ENCODE measurements at regions not wholly inside any gene's neighbourhood (a gene's known extent, or its start where the extent isn't known, plus 50 kb on each side); places are given as distances from the start of the nearest gene placed in this dataset.

GRCh38 chr7:85612514-85612913, 425.7 kb upstream of the SEMA3D start:
- peaks cover 5% of the 10 kb centered on the region for H3K9me3 Mint-ChIP-seq
- DNase-seq (ENCODE audit: low spot score in 2 of 2) (no peak), ATAC-seq (ENCODE audit: low read depth) (no peak)
- no peaks in the 10 kb centered on the region for H3K36me3 Mint-ChIP-seq
- H3K4me3 Mint-ChIP-seq, result no peak overlapping the region
- H3K27me3 Mint-ChIP-seq, result no peaks in the 10 kb centered on the region
- no peak overlapping the region for H3K27ac Mint-ChIP-seq
- no peaks in the 10 kb centered on the region for H3K4me1 Mint-ChIP-seq

- Mint-ChIP-seq H3K27ac (no peak overlapping the region), H3K9me3 (peaks cover 10% of the 10 kb centered on the region), H3K36me3 (no peaks in the 10 kb centered on the region), H3K27me3 (no peaks in the 10 kb centered on the region), H3K4me1 (no peaks in the 10 kb centered on the region), H3K4me3 (no peak overlapping the region)
- DNase-seq (ENCODE audit: low spot score in 2 of 2) (no peak), ATAC-seq (ENCODE audit: low read depth) (no peak)
These were observed 421.9 kb upstream of the SEMA3D start for GRCh38 chr7:85608804-85609203.

- no peaks in the 10 kb centered on the region for H3K36me3 Mint-ChIP-seq
- H3K27ac Mint-ChIP-seq, result no peak overlapping the region
- no peaks in the 10 kb centered on the region for H3K27me3 Mint-ChIP-seq
- no peaks in the 10 kb centered on the region for H3K4me1 Mint-ChIP-seq
- peaks cover 9% of the 10 kb centered on the region for H3K9me3 Mint-ChIP-seq
- ATAC-seq (ENCODE audit: low read depth), result no peak
- DNase-seq (ENCODE audit: low spot score in 2 of 2), result no peak
- H3K4me3 Mint-ChIP-seq, result no peak overlapping the region
These were observed 415.3 kb upstream of the SEMA3D start for GRCh38 chr7:85602196-85602595.

GRCh38 chr7:85600395-85600794, 413.5 kb upstream of the SEMA3D start:
- Mint-ChIP-seq H3K4me3 (no peak overlapping the region), H3K36me3 (no peaks in the 10 kb centered on the region), H3K4me1 (no peaks in the 10 kb centered on the region), H3K27ac (no peak overlapping the region), H3K27me3 (no peaks in the 10 kb centered on the region), H3K9me3 (peaks cover 9% of the 10 kb centered on the region)
- no peak for DNase-seq (ENCODE audit: low spot score in 2 of 2)
- ATAC-seq (ENCODE audit: low read depth), result no peak

- H3K9me3 Mint-ChIP-seq, result no peaks in the 10 kb centered on the region
These were observed 410.0 kb upstream of the SEMA3D start for GRCh38 chr7:85596827-85597226.

GRCh38 chr7:85595750-85596178, 408.9 kb upstream of the SEMA3D start:
- Mint-ChIP-seq H3K27ac (no peak overlapping the region), H3K36me3 (no peaks in the 10 kb centered on the region), H3K4me3 (no peak overlapping the region), H3K27me3 (no peaks in the 10 kb centered on the region), H3K4me1 (no peaks in the 10 kb centered on the region), H3K9me3 (no peaks in the 10 kb centered on the region)
- ATAC-seq (ENCODE audit: low read depth), result no peak
- DNase-seq (ENCODE audit: low spot score in 2 of 2), result no peak

More at GRCh38 chr7:85596827-85597226, 410.0 kb upstream of the SEMA3D start:
- no peak for ATAC-seq (ENCODE audit: low read depth)
- H3K4me1 Mint-ChIP-seq, result no peaks in the 10 kb centered on the region
- H3K4me3 Mint-ChIP-seq, result no peak overlapping the region
- no peaks in the 10 kb centered on the region for H3K27me3 Mint-ChIP-seq
- H3K36me3 Mint-ChIP-seq, result no peaks in the 10 kb centered on the region
- no peak overlapping the region for H3K27ac Mint-ChIP-seq
- DNase-seq (ENCODE audit: low spot score in 2 of 2), result no peak

DNA sequence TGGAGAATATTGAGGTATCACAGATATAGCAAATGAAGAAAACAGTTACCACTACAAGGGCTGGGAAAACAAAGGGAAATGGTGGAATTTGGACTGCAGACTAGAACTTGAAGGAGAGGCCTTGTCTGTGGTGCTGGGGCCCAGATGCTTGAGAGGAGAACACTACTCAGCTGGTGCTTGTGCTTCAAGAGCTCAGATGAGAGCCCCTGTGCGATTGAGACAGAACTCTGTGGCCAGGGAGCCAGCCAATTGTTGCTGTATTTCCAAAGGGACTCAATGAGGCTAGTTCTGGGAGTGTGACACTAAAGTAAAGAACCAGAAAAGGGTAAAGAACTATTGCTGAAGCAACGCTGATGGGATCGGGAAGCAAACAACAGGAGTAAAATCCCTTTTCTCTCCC, 406.5 kb upstream of the SEMA3D start:
- Mint-ChIP-seq H3K4me1 (no peaks in the 10 kb centered on the region), H3K9me3 (no peaks in the 10 kb centered on the region), H3K27ac (no peak overlapping the region), H3K36me3 (no peaks in the 10 kb centered on the region), H3K4me3 (no peak overlapping the region), H3K27me3 (no peaks in the 10 kb centered on the region)
- ATAC-seq (ENCODE audit: low read depth) (no peak), DNase-seq (ENCODE audit: low spot score in 2 of 2) (no peak)

GRCh38 chr7:85587785-85588184, 400.9 kb upstream of the SEMA3D start:
- DNase-seq (ENCODE audit: low spot score in 2 of 2) (no peak), ATAC-seq (ENCODE audit: low read depth) (no peak)
- Mint-ChIP-seq H3K36me3 (no peaks in the 10 kb centered on the region), H3K4me3 (no peak overlapping the region), H3K4me1 (no peaks in the 10 kb centered on the region), H3K27me3 (no peaks in the 10 kb centered on the region), H3K9me3 (no peaks in the 10 kb centered on the region), H3K27ac (no peak overlapping the region)

DNA sequence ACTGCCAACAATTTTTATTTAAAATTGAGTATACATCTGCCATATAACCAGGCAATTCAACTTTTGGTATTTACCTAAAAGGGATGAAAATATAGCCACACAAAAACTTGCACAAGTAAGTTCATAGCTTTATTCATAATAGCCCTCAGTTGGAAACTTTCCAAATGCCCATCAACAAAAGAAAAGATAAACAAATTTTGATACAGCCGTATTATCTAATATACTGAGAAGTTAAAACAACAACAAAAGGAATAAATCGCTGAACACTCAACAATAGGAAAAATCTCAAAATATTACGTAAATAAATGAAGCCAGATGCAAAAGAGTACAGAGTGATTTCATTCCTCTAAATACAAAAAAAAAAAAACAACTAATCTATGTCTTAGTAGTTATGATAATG, 399.2 kb upstream of the SEMA3D start:
- Mint-ChIP-seq H3K36me3 (no peaks in the 10 kb centered on the region), H3K4me3 (no peak overlapping the region), H3K9me3 (no peaks in the 10 kb centered on the region), H3K4me1 (no peaks in the 10 kb centered on the region), H3K27me3 (no peaks in the 10 kb centered on the region), H3K27ac (no peak overlapping the region)
- DNase-seq (ENCODE audit: low spot score in 2 of 2), result no peak
- ATAC-seq (ENCODE audit: low read depth), result no peak

GRCh38 chr7:85583131-85583953, 396.5 kb upstream of the SEMA3D start:
- Mint-ChIP-seq H3K27me3 (no peaks in the 10 kb centered on the region), H3K36me3 (no peaks in the 10 kb centered on the region), H3K9me3 (no peaks in the 10 kb centered on the region), H3K27ac (no peak overlapping the region), H3K4me3 (no peak overlapping the region), H3K4me1 (no peaks in the 10 kb centered on the region)
- DNase-seq (ENCODE audit: low spot score in 2 of 2) (no peak), ATAC-seq (ENCODE audit: low read depth) (no peak)

GRCh38 chr7:85573844-85574243, 387.0 kb upstream of the SEMA3D start:
- Mint-ChIP-seq H3K4me1 (no peaks in the 10 kb centered on the region), H3K9me3 (no peaks in the 10 kb centered on the region), H3K27me3 (no peaks in the 10 kb centered on the region), H3K27ac (no peak overlapping the region), H3K4me3 (no peak overlapping the region), H3K36me3 (no peaks in the 10 kb centered on the region)
- DNase-seq (ENCODE audit: low spot score in 2 of 2) (no peak), ATAC-seq (ENCODE audit: low read depth) (peak; percentile 49)

GRCh38 chr7:85573346-85573745, 386.5 kb upstream of the SEMA3D start:
- no peak overlapping the region for H3K27ac Mint-ChIP-seq
- no peak for ATAC-seq (ENCODE audit: low read depth)
- H3K4me1 Mint-ChIP-seq, result no peaks in the 10 kb centered on the region
- no peak for DNase-seq (ENCODE audit: low spot score in 2 of 2)
- H3K4me3 Mint-ChIP-seq, result no peak overlapping the region
- no peaks in the 10 kb centered on the region for H3K27me3 Mint-ChIP-seq
- H3K36me3 Mint-ChIP-seq, result no peaks in the 10 kb centered on the region
- no peaks in the 10 kb centered on the region for H3K9me3 Mint-ChIP-seq

DNA sequence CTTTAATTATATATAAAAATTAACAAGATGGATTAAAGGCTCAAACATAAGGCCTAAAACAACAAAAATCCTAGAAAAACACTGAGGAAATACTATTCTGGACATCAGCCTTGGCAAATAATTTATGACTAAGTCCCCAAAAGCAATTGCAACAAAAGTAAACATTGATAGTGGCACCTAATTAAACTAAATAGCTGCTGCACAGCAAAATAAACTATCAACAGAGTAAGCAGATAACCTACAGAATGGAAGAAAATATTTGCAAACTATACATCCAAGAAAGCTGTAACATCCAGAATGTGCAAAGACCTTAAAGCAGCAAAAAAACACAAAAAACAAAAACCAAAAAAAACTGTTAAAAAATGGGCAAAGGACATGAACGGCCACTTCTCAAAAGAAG, 384.0 kb upstream of the SEMA3D start:
- ATAC-seq (ENCODE audit: low read depth) (no peak), DNase-seq (ENCODE audit: low spot score in 2 of 2) (no peak)
- H3K27ac Mint-ChIP-seq, result no peak overlapping the region
- no peaks in the 10 kb centered on the region for H3K27me3 Mint-ChIP-seq
- H3K9me3 Mint-ChIP-seq, result peaks cover 2% of the 10 kb centered on the region
- no peaks in the 10 kb centered on the region for H3K36me3 Mint-ChIP-seq
- no peak overlapping the region for H3K4me3 Mint-ChIP-seq
- H3K4me1 Mint-ChIP-seq, result no peaks in the 10 kb centered on the region

GRCh38 chr7:85567983-85568382, 381.1 kb upstream of the SEMA3D start:
- no peak for DNase-seq (ENCODE audit: low spot score in 2 of 2)
- ATAC-seq (ENCODE audit: low read depth), result peak; percentile 38
- Mint-ChIP-seq H3K4me3 (no peak overlapping the region), H3K4me1 (no peaks in the 10 kb centered on the region), H3K27me3 (no peaks in the 10 kb centered on the region), H3K9me3 (peaks cover 2% of the 10 kb centered on the region), H3K27ac (no peak overlapping the region), H3K36me3 (no peaks in the 10 kb centered on the region)

GRCh38 chr7:85566095-85566794, 379.4 kb upstream of the SEMA3D start:
- Mint-ChIP-seq H3K4me1 (no peaks in the 10 kb centered on the region), H3K27ac (no peak overlapping the region), H3K36me3 (no peaks in the 10 kb centered on the region), H3K9me3 (peaks cover 2% of the 10 kb centered on the region), H3K4me3 (no peak overlapping the region), H3K27me3 (no peaks in the 10 kb centered on the region)
- DNase-seq (ENCODE audit: low spot score in 2 of 2), result no peak
- ATAC-seq (ENCODE audit: low read depth), result no peak

All from memory B cell (primary cell).